AG09319 (cell line): ENCODE measurements at regions not wholly inside any gene's neighbourhood (a gene's known extent, or its start where the extent isn't known, plus 50 kb on each side); places are given as distances from the start of the nearest gene placed in this dataset.

Experiments
- DNase-seq: peaks from one replicate; pipeline ENCODE4 v3.0.0-alpha.2; 2010; ENCODE audit warnings: low read depth; ENCODE audit errors: extremely low read depth
- CTCF ChIP-seq: IDR thresholded peaks from 2 replicates; pipeline ENCODE4 v1.5.1; 2011; ENCODE audit warnings: low read depth, mild to moderate bottlenecking, inconsistent platforms, low read length, moderate library complexity

DNA sequence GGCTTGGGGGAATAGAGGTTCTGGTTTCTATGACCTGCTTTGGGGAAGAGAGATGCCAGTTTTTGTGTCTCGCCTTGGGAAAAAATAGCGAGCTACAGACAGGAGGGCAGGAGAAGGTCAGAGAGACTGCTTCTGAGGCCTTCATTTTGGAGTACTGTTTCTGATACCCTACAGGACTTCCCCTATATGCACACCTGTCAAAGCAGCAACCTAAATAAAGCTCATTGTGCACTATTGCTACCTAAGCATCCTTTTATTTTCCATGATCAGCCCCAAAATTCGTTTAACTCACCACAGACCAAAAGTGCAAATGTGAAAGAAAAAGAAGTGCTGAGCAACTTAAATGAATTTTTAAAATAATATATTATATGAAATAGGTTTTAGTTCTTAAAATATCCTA lies 145.6 kb upstream of the CHRM3 start:
- TF ChIP-seq CTCF = no peak

DNA sequence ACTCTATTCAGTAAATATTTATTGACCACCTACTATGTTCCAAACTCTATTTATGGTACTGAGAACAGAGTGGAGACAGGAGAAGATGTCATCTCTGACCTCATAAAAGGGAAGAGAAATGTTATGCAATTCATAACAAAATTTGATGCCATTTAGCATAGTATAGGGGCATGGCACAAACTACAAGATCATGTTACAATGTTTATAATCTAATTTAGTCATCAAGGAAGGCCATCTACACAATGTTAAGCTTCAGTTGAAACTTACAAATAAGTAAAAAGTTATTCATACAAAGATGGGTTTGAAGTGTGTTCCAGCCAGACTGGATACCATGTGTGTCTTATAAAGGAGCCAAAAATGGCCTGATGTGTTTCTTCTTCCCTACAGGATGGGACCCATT lies 146.8 kb upstream of the CHRM3 start:
- no peak for DNase-seq
- TF ChIP-seq CTCF = no peak

More for the DNA sequence above, 145.6 kb upstream of the CHRM3 start:
- DNase-seq = no peak

- DNase-seq = no peak
- TF ChIP-seq CTCF = no peak
These were observed 148.5 kb upstream of the CHRM3 start for GRCh38 chr1:239237912-239238311.

GRCh38 chr1:239233626-239234025 lies 152.7 kb upstream of the CHRM3 start:
- no peak for TF ChIP-seq CTCF
- no peak for DNase-seq

GRCh38 chr1:239232921-239233320 lies 153.4 kb upstream of the CHRM3 start:
- DNase-seq = no peak
- no peak for TF ChIP-seq CTCF

DNA sequence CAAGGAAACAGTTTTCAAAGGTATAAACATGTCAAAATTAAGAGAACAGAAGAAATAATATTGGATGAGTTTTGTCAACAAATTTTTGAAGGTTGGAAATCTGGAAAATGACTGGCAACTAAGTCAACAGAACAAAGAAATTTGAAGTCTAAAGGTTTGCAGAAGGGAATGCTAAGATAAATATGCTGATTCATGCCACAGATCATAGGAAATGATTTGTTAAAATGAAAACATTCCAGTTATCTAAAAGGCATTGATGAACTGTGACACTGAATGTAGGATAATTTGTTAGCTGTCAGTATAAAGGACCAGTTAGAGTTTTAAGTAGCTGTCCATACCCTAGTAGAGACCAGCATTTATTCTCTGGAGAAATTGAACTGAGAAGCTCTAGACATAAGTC lies 157.9 kb upstream of the CHRM3 start:
- no peak for DNase-seq
- no peak for TF ChIP-seq CTCF

DNA sequence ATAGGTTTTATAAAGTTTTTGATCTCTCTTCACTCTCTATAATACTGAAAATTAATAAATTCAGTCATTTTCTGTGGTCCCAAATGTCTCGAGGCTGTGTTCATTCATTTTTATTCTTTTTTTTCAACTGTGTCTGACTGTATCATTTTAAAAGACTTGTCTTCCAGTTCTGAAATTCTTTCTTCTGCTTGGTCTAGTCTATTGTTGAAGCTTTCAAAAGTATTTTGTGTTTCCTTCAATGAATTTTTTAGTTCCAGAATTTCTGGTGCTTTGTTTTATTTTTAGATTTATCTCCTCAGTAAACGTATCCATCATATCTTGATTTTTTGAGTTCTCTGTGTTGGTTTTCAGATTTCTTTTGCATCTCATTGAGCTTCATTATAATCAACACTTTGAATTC lies 161.0 kb upstream of the CHRM3 start:
- no peak for DNase-seq
- no peak for TF ChIP-seq CTCF
